ENCODE measurements at regions not wholly inside any gene's neighbourhood (a gene's known extent, or its start where the extent isn't known, plus 50 kb on each side); places are given as distances from the start of the nearest gene placed in this dataset.

DNA sequence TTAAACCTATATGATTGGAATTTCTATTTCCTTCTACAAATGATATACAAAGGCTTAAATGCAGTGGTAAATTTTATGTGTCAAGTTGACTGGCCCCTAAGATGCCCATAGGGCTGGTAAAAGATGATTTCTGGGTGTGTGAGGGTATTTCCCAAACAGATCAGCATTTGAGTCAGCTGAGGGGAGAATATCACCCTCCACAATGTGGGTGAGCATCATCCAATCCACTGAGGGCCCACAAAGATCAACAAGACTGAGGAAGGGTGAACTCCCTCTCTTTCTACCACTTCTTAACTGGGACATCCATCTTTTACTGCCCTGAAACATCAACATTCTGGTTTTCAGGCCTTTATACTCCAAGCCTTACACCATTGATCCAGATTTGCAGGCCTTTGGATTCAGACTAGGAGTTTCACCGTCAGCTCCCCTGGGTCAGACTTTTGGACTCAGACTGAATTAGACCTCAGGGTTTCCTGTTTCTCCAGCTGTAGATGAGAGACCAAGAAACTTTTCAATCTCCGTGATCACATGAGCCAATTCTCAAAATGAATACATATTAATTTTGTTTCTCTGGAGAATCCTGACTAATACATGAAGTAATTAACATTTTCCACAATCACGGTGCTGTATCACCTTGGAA, 1020.7 kb upstream of the SLIT2 start:
- TF ChIP-seq, protein P1, sequence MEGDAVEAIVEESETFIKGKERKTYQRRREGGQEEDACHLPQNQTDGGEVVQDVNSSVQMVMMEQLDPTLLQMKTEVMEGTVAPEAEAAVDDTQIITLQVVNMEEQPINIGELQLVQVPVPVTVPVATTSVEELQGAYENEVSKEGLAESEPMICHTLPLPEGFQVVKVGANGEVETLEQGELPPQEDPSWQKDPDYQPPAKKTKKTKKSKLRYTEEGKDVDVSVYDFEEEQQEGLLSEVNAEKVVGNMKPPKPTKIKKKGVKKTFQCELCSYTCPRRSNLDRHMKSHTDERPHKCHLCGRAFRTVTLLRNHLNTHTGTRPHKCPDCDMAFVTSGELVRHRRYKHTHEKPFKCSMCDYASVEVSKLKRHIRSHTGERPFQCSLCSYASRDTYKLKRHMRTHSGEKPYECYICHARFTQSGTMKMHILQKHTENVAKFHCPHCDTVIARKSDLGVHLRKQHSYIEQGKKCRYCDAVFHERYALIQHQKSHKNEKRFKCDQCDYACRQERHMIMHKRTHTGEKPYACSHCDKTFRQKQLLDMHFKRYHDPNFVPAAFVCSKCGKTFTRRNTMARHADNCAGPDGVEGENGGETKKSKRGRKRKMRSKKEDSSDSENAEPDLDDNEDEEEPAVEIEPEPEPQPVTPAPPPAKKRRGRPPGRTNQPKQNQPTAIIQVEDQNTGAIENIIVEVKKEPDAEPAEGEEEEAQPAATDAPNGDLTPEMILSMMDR (IDR thresholded peaks at IDR 0.05): no peak
- no peak for TF ChIP-seq EP300 (IDR thresholded peaks at IDR 0.05; ENCODE audit: low read depth)
- TF ChIP-seq POLR2AphosphoS5 (IDR thresholded peaks at IDR 0.05): no peak
- TF ChIP-seq POLR2A (IDR thresholded peaks at IDR 0.05): no peak

Data from transverse colon (tissue), 4 donors.